Lung microvascular endothelial cell (primary cell): ENCODE measurements at regions not wholly inside any gene's neighbourhood (a gene's known extent, or its start where the extent isn't known, plus 50 kb on each side); places are given as distances from the start of the nearest gene placed in this dataset.
A peak's percentile ranks its signal among the peaks of the same experiment; 100 is the strongest.
"Not testable (repeated sequence)": the region's sequence is repeated elsewhere in the genome, so short reads cannot be mapped to it uniquely, and the experiment has no call there.

ENCODE experiments used
- DNase-seq, 2 donors: peaks; one replicate each; pipeline versions ENCODE4 v3.0.0 to v3.0.0-alpha.2; 2010; ENCODE audit warnings: low read depth in 2 of 2

- DNase-seq, result no peak
These were observed 54.4 kb downstream of the PRR18 start for GRCh38 chr6:166253778-166254204.

GRCh38 chr6:166253281-166253681 lies 54.9 kb downstream of the PRR18 start:
- peak in 1 of 2 donors; percentile 12 for DNase-seq

DNA sequence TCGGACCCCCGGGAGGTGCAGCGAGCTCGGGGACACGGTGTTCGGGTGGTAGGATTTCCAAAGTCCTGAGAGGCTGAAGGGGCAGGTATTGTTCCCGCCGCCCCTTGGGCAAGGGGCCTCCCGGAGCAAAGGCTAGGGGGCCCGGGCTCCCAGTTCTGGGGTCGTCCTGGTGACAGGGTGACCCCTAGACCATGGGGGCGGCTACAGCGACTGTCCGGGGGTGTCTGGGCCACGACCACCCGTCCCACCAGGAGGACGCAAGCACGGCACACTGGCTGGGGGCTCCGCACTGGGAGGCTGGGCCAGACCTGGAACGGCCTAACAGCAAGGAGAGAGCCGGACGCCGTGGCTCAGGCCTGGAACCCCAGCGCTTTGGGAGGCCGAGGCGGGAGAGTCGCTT lies 55.6 kb downstream of the PRR18 start:
- DNase-seq, result no peak

- DNase-seq, result no peak
These were observed 56.5 kb downstream of the PRR18 start for GRCh38 chr6:166251655-166252054.

DNA sequence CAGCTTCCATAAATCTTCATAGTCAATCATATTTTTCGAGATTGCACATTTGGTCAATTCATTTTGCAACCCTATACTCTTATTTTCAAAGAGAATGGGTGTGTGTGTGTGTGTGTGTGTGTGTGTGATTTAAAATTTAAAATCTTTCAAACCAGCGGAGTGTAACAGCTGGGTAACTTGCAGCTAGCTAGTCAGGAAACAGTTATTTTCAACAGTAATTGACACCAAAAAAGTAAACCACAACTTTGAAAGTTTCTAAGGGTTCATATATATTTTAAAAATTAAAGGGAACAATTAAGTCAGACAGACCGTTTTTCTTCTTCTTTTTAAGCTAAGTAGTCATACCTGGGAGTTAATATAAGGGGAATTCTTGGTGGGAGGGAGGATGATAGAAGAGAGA lies 57.0 kb downstream of the PRR18 start:
- no peak for DNase-seq

DNA sequence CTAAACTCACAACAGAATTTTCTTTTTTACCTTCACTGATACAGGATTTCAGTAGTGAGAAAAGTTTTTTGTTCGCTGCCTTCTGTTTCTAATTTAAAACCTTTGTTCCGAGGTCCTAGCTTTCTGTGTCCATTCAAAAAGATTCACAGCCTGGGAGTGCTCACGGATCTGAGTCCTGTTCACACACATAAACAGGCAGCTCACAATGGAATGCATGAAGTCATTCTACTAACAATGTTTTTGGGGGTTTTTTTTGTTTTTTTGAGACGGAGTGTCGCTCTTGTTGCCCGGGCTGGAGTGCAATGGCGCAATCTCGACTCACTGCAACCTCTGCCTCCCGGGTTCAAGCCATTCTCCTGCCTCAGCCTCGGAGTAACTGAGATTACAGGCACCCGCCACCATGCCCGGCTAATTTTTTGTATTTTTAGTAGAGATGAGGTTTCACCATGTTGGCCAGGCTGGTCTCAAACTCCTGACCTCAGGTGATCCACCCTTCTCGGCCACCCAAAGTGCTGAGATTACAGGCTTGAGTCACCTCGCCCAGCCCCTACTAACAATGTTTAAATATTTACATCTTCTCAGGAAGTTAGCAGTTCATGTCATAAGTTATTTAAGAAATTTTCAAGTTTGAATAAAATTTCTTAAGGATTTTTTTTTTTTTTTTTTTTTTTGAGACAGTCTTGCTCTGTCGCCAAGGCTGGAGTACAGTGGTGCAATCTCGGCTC lies 59.0 kb downstream of the PRR18 start:
- not testable (repeated sequence) for DNase-seq

GRCh38 chr6:166245148-166245547 lies 63.0 kb downstream of the PRR18 start:
- DNase-seq, result no peak

- DNase-seq, result no peak
These were observed 63.7 kb downstream of the PRR18 start for GRCh38 chr6:166244353-166245045.

DNA sequence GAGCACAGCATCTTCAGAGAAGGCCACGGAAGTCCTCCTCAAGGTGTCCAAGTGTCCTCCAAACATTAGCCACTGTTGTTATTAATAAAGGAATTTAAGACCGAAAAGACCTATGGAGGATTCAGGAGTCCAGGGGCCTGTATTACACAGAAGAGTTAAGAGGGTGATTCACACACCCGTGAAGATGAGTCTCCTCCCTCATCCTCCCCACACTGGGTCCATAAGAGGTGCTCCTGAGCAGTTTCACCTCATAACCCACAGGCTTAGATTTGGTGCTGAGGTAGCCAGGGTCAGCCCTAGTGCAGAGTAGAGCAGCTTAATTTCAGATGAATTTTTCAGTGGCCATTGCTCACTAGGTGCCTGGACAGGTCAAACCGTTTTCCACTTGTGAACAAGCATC lies 65.3 kb downstream of the PRR18 start:
- no peak for DNase-seq

DNA sequence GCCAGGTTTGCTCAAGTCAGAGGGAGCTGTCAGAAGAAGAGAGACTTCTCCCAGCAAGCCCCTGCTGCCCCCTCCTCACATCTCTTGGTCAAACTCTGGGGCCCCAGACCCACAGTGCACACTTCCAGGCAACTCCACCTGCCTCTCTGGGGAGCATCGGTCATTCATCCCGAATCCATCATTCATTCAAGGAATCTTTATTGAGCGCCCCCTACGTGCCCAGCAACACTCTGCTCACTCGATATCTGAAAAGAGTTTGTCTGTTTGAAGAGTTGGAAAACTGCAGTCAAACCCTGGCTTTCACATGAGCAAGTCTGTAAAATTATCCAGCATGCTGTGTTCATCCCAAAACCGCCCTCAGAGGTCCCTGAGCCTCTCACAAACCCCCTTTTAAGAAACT lies 66.2 kb downstream of the PRR18 start:
- no peak for DNase-seq

DNA sequence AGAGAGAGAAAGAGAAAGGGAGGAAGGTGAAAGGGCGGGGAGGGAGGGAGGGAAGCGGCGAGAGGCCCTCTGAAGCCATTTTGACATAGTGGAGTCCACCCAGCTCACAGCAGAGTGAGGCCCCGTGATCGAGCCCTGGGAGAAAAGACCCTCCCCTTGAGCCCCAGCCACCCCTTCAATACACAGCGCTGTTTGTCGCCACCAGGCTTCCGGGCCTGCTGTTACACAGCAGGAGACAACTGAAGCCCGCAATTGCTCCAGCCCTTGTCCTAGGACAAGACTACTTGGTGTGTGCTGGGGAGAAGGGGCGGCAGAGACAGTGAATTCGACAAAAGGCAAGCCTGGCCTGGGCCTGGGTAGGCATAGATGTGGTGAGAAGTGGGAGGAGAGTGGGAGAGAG lies 67.3 kb downstream of the PRR18 start:
- no peak for DNase-seq

GRCh38 chr6:166237617-166238016 lies 70.0 kb upstream of the TBXT start:
- no peak for DNase-seq

DNA sequence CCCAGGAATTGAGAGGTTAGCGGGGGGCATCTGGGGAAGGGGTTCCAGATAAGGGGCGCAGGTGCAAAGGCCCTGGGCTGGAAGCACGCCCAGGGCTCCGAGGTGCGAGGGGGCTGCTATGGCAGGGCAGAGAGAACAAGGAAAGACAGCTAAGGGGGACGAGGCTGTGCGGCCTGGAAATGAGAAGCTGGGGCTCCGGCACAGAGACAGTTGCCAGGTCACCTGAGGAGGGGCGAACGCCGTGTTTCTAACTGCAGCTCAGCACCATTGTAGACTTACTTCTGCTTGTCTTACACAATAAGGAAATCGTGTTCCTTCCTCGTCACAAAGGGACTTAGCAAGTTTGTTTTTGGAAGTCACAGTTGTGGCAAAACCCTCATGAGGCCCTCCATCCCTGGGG lies 68.9 kb upstream of the TBXT start:
- DNase-seq, result no peak

DNA sequence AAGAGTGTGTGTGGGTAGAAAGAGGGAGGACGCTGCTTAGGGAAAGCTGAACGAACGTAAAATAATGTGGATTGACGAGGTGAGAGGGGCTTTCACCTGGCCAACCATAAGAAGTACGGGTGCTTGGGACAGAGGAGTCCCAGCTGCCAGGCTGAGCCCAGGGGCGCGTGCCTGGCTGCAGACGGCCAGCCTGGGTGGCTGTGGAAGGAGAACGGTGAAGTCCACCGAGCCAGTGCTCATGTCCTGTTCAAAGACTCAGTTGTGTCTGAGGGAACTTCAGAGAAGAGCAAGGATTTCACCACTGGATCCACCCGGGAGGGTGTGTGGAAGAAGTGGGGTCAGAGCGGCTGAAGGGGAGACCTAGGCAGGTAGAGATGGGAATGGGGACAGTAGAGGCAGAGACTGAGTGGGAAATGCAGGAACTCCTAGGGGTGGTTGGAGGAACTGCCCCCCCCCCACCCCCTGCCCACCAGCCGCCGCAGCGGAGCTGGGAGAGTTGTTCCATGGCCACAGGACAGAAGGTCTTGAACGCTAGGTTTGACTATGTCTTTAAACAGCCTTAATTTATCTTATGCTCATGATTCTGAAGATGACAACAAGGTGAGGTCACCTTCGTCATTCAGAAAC lies 68.1 kb upstream of the TBXT start:
- no peak for DNase-seq

GRCh38 chr6:166231181-166231580 lies 63.5 kb upstream of the TBXT start:
- not testable (repeated sequence) for DNase-seq

- no peak for DNase-seq
These were observed 61.3 kb upstream of the TBXT start for GRCh38 chr6:166228839-166229528.

- no peak for DNase-seq
These were observed 60.8 kb upstream of the TBXT start for GRCh38 chr6:166228425-166228824.

GRCh38 chr6:166223079-166223478 lies 55.4 kb upstream of the TBXT start:
- DNase-seq, result no peak

DNA sequence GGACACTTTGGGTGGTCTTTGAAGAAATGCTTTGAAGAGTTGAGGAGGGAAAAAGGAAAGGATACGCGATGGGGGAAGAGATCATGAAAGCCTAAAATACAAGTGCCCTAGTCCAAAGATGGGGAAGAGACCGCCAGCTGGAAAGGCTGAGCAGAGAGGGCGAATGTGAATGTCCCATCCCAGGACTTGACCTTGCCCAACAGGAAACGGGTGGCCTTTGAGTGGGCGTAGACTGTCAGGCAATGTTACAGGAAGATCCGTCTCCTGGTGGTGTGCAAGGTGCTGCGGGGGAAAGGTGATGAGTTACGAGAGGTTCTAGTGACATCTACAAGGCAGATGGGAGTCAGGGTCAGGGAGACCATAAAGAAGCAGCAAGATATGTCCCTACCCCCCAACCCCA lies 55.0 kb upstream of the TBXT start:
- no peak for DNase-seq

DNA sequence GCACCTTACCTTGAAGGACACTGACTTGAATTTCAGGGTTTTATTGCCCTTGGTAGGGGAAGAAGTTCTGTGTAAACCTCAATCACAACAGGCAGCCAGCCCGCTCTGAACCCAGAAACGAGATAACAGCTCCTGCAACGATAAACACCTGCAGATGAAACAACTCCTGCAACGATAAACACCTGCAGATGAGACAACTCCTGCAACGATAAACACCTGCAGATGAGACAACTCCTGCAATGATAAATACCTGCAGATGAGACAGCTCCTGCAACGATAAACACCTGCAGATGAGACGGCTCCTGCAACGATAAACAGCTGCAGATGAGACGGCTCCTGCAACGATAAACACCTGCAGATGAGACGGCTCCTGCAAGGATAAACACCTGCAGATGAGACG lies 54.0 kb upstream of the TBXT start:
- no peak for DNase-seq

DNA sequence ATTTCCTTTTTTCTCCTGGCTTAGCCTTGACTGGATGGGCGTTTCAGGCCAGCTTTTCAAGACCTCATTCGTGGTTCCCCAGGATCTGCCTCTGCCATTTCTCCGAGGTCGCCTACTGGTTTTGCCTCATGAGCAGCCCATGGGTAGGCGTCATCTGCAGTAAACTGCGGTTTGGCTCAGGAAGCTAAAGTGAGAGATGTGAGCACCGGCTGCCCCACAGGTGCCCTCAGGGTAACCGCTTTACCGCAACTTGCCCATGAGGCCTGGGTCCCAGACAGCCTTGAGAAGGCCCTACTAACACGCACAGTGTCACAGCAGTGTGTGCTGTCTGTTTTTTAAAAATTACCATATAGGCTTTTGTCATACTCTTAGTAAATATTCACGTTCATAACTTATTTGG lies 53.4 kb upstream of the TBXT start:
- DNase-seq, result no peak
